Vagina (tissue), 2 donors: ENCODE measurements at regions not wholly inside any gene's neighbourhood (a gene's known extent, or its start where the extent isn't known, plus 50 kb on each side); places are given as distances from the start of the nearest gene placed in this dataset.

Experiments used
- CTCF ChIP-seq, 3 experiments: fragments of 450-650 bp in 2 of 3; fragments of 200-600 bp in 1 of 3; sonication (generic) in 1 of 3; IDR thresholded peaks; one replicate each; pipeline ENCODE4 v1.5.1; 2017 to 2019; ENCODE audit warnings: antibody characterized with exemption in 3 of 3, mild to moderate bottlenecking in 2 of 3, moderate library complexity in 2 of 3
- POLR2A ChIP-seq, 2 donors: fragments of 450-650 bp; IDR thresholded peaks; one replicate each; pipeline ENCODE4 v1.6.1; 2017; ENCODE audit warnings: antibody characterized with exemption in 2 of 2, mild to moderate bottlenecking in 2 of 2, moderate library complexity in 2 of 2
- POLR2AphosphoS5 ChIP-seq, 2 donors: sonication (generic); formaldehyde crosslinking; IDR thresholded peaks; one replicate each; pipeline ENCODE4 v1.9.0; 2017; ENCODE audit warnings: antibody characterized with exemption in 2 of 2, mild to moderate bottlenecking in 2 of 2, low read depth in 1 of 2; ENCODE audit not compliant: insufficient read depth in 1 of 2

- TF ChIP-seq CTCF (IDR thresholded peaks at IDR 0.05) (no peak), POLR2A (IDR thresholded peaks at IDR 0.05) (no peak), POLR2AphosphoS5 (IDR thresholded peaks at IDR 0.05; ENCODE audit: insufficient read depth in 1 of 2, low read depth in 1 of 2) (no peak)
These were observed 63.8 kb upstream of the C1orf87 start for GRCh38 chr1:60137406-60137805.
